ENCODE measurements at regions not wholly inside any gene's neighbourhood (a gene's known extent, or its start where the extent isn't known, plus 50 kb on each side); places are given as distances from the start of the nearest gene placed in this dataset.

- DNase-seq (ENCODE audit: low read depth), result no peak
- Histone ChIP-seq H3K4me3 (ENCODE audit: low read depth, low read length) (no peak overlapping the region), H3K27me3 (ENCODE audit: control insufficient read depth, insufficient read depth, low read length) (no peaks in the 10 kb centered on the region), H3K36me3 (ENCODE audit: control insufficient read depth, insufficient read depth, low read length) (no peaks in the 10 kb centered on the region)
- TF ChIP-seq, protein P1, sequence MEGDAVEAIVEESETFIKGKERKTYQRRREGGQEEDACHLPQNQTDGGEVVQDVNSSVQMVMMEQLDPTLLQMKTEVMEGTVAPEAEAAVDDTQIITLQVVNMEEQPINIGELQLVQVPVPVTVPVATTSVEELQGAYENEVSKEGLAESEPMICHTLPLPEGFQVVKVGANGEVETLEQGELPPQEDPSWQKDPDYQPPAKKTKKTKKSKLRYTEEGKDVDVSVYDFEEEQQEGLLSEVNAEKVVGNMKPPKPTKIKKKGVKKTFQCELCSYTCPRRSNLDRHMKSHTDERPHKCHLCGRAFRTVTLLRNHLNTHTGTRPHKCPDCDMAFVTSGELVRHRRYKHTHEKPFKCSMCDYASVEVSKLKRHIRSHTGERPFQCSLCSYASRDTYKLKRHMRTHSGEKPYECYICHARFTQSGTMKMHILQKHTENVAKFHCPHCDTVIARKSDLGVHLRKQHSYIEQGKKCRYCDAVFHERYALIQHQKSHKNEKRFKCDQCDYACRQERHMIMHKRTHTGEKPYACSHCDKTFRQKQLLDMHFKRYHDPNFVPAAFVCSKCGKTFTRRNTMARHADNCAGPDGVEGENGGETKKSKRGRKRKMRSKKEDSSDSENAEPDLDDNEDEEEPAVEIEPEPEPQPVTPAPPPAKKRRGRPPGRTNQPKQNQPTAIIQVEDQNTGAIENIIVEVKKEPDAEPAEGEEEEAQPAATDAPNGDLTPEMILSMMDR (IDR thresholded peaks at IDR 0.05; ENCODE audit: insufficient read depth, low read length, severe bottlenecking), result no peak
- FAIRE-seq, result peak; percentile 13
These were observed 279.7 kb downstream of the SS18 start for GRCh38 chr18:25810736-25811135.

DNA sequence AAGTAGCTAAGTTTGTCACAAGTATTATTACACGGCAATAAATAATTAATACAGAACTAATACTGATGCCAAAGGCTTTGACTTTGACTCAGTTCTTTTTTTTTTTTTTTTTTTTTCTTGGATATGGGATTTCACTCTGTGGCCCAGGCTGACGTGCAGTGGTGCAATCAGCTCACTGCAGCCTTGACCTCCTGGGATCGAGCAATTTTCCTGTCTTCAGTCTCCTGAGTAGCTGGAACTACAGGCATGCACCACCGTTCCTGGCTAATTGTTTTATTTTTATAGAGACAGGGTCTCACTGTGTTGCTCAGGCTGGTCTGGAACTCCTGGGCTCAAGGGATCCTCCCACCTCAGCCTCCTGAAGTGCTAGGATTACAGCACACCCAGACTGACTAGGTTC is 284.5 kb downstream of the SS18 start:
- DNase-seq (ENCODE audit: low read depth) (no peak), FAIRE-seq (no peak)
- Histone ChIP-seq H3K27me3 (ENCODE audit: control insufficient read depth, insufficient read depth, low read length) (no peaks in the 10 kb centered on the region), H3K4me3 (ENCODE audit: low read depth, low read length) (no peak overlapping the region), H3K36me3 (ENCODE audit: control insufficient read depth, insufficient read depth, low read length) (no peaks in the 10 kb centered on the region)
- TF ChIP-seq, protein P1 (IDR thresholded peaks at IDR 0.05; ENCODE audit: insufficient read depth, low read length, severe bottlenecking), result no peak

- DNase-seq (ENCODE audit: low read depth) (no peak), FAIRE-seq (no peak)
- TF ChIP-seq, protein P1 (IDR thresholded peaks at IDR 0.05; ENCODE audit: insufficient read depth, low read length, severe bottlenecking), result no peak
- Histone ChIP-seq H3K36me3 (ENCODE audit: control insufficient read depth, insufficient read depth, low read length) (no peaks in the 10 kb centered on the region), H3K27me3 (ENCODE audit: control insufficient read depth, insufficient read depth, low read length) (no peaks in the 10 kb centered on the region), H3K4me3 (ENCODE audit: low read depth, low read length) (no peak overlapping the region)
These were observed 285.1 kb downstream of the SS18 start for GRCh38 chr18:25805323-25805722.

DNA sequence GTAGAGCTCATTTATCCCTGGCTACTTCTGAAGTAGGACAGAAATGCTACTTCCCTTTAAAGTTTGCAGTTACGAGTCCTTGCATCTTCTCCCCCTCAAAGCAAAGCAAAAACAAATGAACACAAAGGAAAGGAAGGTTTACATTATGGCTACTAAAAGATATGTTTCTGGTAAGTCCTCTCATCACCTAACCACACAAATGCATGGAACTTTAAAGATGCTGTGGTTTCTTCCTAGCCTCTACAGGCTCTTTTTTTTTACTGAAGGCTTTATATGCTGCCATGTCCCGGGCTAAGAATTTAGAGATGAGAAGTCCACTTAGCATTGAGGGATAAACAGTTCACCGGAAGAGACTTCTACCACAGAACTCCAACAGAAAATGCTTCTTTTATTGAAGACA is 291.2 kb downstream of the SS18 start:
- Histone ChIP-seq H3K36me3 (ENCODE audit: control insufficient read depth, insufficient read depth, low read length) (no peaks in the 10 kb centered on the region), H3K27me3 (ENCODE audit: control insufficient read depth, insufficient read depth, low read length) (no peaks in the 10 kb centered on the region), H3K4me3 (ENCODE audit: low read depth, low read length) (no peak overlapping the region)
- DNase-seq (ENCODE audit: low read depth) (no peak), FAIRE-seq (no peak)
- TF ChIP-seq, protein P1 (IDR thresholded peaks at IDR 0.05; ENCODE audit: insufficient read depth, low read length, severe bottlenecking), result no peak

GRCh38 chr18:25798046-25798445 is 292.4 kb downstream of the SS18 start:
- no peak for DNase-seq (ENCODE audit: low read depth)
- FAIRE-seq, result no peak

DNA sequence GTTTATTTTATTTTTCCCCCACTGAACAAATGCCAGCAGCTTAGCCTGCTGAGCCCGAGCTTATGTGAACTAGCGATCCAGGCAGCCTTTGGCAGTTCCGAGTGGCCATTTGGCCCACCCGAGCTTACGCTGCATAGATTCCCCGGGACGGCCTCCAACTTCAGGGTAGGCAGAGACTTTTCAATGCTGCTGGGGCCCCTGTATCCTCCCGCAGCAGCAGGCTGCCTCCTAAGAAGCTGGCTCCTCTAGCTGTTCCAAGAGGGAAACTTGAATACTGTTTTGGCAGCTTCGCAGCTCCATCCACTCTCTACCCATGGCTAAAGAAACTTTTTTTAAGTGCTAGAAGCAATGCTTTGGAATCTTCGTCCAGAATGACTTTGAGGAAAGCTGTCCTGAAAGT is 295.2 kb downstream of the SS18 start:
- Histone ChIP-seq H3K4me3 (ENCODE audit: low read depth, low read length) (no peak overlapping the region), H3K36me3 (ENCODE audit: control insufficient read depth, insufficient read depth, low read length) (no peaks in the 10 kb centered on the region), H3K27me3 (ENCODE audit: control insufficient read depth, insufficient read depth, low read length) (no peaks in the 10 kb centered on the region)
- no peak for DNase-seq (ENCODE audit: low read depth)
- no peak for FAIRE-seq
- TF ChIP-seq, protein P1 (IDR thresholded peaks at IDR 0.05; ENCODE audit: insufficient read depth, low read length, severe bottlenecking), result no peak

More at GRCh38 chr18:25798046-25798445, 292.4 kb downstream of the SS18 start:
- H3K4me3 ChIP-seq (ENCODE audit: low read depth, low read length), result no peak overlapping the region
- H3K36me3 ChIP-seq (ENCODE audit: control insufficient read depth, insufficient read depth, low read length), result no peaks in the 10 kb centered on the region
- TF ChIP-seq, protein P1 (IDR thresholded peaks at IDR 0.05; ENCODE audit: insufficient read depth, low read length, severe bottlenecking), result no peak
- H3K27me3 ChIP-seq (ENCODE audit: control insufficient read depth, insufficient read depth, low read length), result no peaks in the 10 kb centered on the region

All from bronchial epithelial cell (primary cell).